Epithelial cell of prostate (primary cell): ENCODE measurements at regions not wholly inside any gene's neighbourhood (a gene's known extent, or its start where the extent isn't known, plus 50 kb on each side); places are given as distances from the start of the nearest gene placed in this dataset.
"Not testable (repeated sequence)": the region's sequence is repeated elsewhere in the genome, so short reads cannot be mapped to it uniquely, and the experiment has no call there.

Experiments used
- DNase-seq: peaks from one replicate; pipeline ENCODE4 v3.0.0-alpha.2; 2011; ENCODE audit warnings: low read depth, low spot score
- H3K27ac ChIP-seq: fragments of 450-650 bp; 2 replicates; pipeline ENCODE4 v1.5.1; 2017; ENCODE audit warnings: mild to moderate bottlenecking

DNA sequence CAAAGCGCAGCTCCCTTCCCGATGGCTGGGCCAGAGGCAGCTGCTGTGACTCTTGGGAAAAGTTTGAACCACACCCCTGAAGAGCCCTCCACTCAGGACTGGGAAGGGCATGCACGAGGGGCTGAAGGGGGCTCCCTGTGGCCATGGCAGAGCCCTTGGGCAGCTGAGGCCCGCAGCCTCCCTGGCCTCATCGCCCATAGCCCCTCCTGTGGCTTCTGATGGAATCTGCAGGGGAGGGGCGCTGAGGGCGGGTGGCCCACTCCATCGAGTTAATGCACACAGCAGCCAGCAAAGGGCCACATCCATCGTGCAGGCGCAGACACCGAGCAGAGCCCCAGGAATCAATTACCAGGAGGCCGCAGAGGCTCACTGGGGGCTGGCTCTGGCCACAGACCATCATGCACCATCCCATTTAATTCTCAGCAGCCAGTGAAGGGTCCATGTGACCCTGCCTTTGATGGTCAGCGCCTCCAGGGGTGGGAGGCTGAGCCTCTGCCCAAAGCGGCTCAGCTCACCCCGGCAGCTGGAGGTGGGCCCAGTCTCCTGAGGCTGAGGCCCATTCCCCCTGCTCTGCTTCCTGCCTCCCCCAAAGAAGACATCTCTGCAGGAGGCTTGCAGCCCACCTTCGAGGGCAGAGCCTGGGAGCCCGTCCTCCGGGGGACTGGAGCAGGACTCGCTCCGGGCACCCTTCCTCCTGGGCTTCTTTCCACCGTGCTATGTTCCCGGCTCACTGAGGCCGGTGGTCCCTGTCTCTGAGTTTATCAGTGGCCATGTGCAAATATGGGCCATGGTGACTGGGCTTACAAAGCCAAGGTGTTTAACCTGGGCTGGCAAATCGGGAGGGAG lies 1410.2 kb downstream of the BRD1 start:
- DNase-seq, result no peak
- no peak overlapping the region for H3K27ac ChIP-seq

GRCh38 chr22:48416396-48417224 lies 1411.1 kb downstream of the BRD1 start:
- no peak for DNase-seq
- no peak overlapping the region for H3K27ac ChIP-seq

GRCh38 chr22:48415520-48415919 lies 1412.2 kb downstream of the BRD1 start:
- no peak overlapping the region for H3K27ac ChIP-seq
- no peak for DNase-seq

DNA sequence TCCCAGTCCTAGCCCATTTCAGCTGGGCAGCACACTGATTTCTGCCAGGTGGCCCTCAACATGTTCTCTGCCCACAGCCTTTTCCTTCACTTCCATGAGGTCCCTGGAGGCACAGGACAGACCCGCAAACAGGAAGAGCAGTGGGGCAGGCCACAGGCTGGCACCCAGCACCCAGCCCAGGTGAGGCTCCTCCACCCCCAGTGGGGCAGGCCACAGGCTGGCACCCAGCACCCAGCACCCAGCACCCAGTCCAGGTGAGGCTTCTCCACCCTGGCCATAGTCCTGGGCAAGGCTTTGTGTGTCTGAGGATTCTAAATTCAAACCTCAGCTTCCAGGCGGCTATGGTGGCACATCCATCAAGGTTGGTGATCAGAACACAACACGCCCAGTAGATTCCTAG lies 1413.0 kb downstream of the BRD1 start:
- H3K27ac ChIP-seq, result no peak overlapping the region
- DNase-seq, result no peak

GRCh38 chr22:48412931-48413330 lies 1414.7 kb downstream of the BRD1 start:
- not testable (repeated sequence) for DNase-seq, H3K27ac ChIP-seq

DNA sequence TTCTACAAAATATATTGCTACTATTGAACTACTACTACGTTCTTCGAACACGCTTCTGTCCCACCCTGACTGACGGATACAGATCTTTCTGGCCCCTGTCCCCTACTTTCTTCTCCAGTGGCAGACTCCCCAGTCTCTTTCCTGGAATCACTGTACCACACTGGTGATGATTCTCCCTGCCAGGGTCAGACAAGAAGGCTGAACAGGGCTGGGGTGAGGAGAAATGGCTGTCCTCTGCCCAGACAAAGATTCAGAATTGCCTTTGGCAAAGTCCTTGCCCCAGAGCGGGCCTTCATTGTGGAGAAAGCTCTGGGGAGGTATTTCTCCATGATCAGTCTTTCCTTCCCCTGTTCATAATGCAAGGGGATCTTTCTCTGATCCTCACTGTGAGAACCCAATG lies 1417.1 kb downstream of the BRD1 start:
- no peak for DNase-seq
- H3K27ac ChIP-seq, result no peak overlapping the region

- H3K27ac ChIP-seq, result no peak overlapping the region
- no peak for DNase-seq
Observed at GRCh38 chr22:48407256-48407955, 1420.3 kb downstream of the BRD1 start.

GRCh38 chr22:48406161-48406560 lies 1421.5 kb downstream of the BRD1 start:
- H3K27ac ChIP-seq, result no peak overlapping the region
- DNase-seq, result no peak

DNA sequence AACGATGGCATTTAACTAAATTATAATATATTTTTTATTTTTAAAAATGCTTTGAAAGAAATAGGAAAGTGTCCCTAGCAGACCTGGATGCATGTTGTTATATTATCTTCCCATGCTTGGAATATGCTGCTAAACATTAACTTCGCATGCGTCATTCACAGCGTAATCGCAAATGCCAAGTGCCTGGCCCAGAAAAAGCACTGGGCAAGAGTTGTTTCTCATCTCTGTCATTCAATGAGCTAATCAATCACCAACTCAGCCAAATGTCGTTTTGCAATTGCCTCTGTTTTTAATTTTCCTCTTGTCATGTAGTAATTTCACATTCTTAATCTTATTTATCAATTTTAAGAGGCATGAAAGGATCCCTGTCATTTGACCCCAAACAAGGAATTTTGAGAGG lies 1421.9 kb downstream of the BRD1 start:
- H3K27ac ChIP-seq, result no peak overlapping the region
- no peak for DNase-seq

- DNase-seq, result no peak
- no peak overlapping the region for H3K27ac ChIP-seq
Observed at GRCh38 chr22:48404801-48405447, 1422.7 kb downstream of the BRD1 start.

- H3K27ac ChIP-seq, result no peak overlapping the region
- DNase-seq, result no peak
Observed at GRCh38 chr22:48403521-48404403, 1423.9 kb downstream of the BRD1 start.

DNA sequence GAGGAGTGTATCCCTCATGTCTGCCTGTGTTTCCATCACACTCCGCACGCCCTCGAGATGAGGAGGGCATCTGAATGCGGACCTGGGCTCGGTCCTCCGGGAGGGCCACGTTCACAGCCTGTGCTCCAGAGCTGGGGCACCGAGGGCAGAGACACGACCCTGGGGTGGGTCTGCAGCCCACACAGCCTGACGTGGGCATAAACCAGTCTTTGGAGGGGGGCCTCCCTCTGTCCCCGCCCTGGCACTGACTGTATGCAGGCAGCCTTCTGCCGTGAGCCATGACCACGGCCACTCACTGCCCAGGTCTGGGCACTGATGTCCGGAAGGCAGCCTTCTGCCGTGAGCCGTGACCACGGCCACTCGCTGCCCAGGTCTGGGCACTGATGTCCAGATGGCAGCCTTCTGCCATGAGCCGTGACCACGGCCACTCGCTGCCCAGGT lies 1425.1 kb downstream of the BRD1 start:
- no peak overlapping the region for H3K27ac ChIP-seq
- no peak for DNase-seq

DNA sequence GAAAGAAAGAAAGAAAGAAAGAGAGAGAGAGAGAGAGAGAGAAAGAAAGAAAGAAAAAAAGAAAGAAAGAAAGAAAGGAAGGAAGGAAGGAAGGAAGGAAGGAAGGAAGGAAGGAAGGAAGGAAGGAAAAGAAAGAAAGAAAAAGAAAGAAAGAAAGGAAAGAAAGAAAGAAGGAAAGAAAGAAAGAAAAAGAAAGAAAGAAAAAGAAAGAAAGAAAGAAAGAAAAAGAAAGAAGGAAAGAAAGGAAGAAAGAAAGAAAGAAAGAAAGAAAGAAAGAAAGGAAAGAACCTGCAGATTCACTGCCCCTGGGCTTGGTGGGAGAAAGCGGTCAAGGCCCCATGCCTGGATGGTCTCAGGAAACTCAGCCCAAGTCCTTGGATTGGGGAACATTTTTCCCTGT lies 1426.2 kb downstream of the BRD1 start:
- H3K27ac ChIP-seq, DNase-seq: not testable (repeated sequence)

DNA sequence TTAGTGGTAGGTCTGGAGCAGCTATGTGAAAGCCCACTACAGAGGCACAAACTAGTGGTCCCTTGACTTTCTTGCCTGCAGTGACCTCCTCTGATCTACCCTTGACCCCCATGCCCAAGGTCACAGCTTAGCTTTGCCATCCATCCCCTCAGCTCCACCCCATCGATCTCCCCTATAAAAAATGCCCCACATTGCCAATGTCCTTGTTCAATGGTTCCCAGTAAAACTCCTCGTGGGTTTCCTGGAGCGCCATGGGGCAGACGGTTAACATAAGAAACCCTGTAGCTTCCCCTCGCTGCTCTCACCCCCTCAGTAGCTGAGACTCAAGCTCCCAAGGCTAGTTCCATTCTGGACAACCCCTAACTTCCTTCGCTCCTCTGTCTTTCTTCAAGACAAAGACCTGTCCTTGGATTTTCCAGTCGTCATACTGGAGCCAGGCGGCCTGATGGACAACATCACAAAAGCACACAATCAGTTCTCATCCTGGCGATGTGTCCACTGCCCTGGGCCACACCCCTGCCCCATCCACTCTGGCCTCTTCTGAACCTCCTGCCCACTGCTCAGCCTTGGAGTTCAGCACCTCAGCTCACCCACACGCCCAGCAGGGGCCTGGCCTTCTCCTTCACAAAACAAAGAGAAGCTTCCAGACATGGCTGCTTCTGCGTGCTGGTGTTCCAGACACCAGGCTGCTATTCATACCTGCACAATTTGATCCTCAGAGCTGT lies 1429.3 kb downstream of the BRD1 start:
- no peak for DNase-seq
- no peak overlapping the region for H3K27ac ChIP-seq

DNA sequence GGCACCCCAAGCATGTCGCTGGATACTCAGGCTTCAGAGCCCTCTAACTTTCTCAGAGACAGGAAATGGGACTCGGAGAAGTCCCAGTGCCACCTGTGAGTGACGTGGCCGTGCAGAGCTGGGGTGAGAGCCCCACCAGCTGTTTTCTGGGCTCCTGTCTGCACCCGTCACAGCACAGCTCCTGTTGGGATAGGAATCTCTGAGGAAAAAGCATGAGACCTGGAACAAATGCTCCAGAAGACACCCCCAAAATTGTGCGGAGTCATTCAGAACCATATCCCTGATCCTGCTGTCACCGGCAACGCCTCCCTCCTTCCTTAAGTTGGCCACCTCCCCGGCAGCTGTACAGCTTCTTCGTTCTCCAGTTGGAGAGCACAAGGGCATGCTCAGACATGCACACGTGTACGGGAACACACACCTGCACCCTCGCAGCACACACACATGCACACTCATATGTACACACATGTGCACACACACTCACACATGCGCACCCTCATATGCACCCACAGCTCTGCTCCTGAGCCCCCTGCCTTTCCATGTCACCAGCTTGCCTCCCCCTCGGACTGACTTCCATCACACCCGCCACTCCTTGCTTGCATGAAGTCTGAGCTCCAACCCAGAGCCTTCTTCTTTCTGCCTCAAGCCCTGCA lies 1430.0 kb downstream of the BRD1 start:
- H3K27ac ChIP-seq, result no peak overlapping the region
- DNase-seq, result no peak

- H3K27ac ChIP-seq, result no peak overlapping the region
- DNase-seq, result no peak
Observed at GRCh38 chr22:48396785-48397530, 1430.7 kb downstream of the BRD1 start.

- H3K27ac ChIP-seq, result no peak overlapping the region
- no peak for DNase-seq
Observed at GRCh38 chr22:48396091-48396784, 1431.4 kb downstream of the BRD1 start.
